ENCODE measurements at regions not wholly inside any gene's neighbourhood (a gene's known extent, or its start where the extent isn't known, plus 50 kb on each side); places are given as distances from the start of the nearest gene placed in this dataset.

GRCh38 chr4:120144634-120145033 is 78.0 kb upstream of the MAD2L1 start:
- TF ChIP-seq POLR2A (IDR thresholded peaks at IDR 0.05; ENCODE audit: low read length) (no peak), GATA1 (IDR thresholded peaks at IDR 0.05; ENCODE audit: low read depth, low read length) (no peak)
